ENCODE measurements at regions not wholly inside any gene's neighbourhood (a gene's known extent, or its start where the extent isn't known, plus 50 kb on each side); places are given as distances from the start of the nearest gene placed in this dataset.

- no peaks in the 10 kb centered on the region for H3K27me3 ChIP-seq (ENCODE audit: control insufficient read depth in 4 of 4, insufficient read depth in 4 of 4, low read length in 3 of 4)
- no peaks in the 10 kb centered on the region for H3K36me3 ChIP-seq (ENCODE audit: control insufficient read depth in 4 of 4, insufficient read depth in 3 of 4, low read depth in 1 of 4, low read length in 3 of 4)
- H3K4me1 ChIP-seq (ENCODE audit: control insufficient read depth in 4 of 4, insufficient read depth in 4 of 4, low read length in 3 of 4): no peaks in the 10 kb centered on the region
- 34% methylated on average over 1 of the region's 1 CpG for WGBS
- H3K9me3 ChIP-seq (ENCODE audit: control insufficient read depth in 4 of 4, low read length in 3 of 4): no peaks in the 10 kb centered on the region
- H3K4me3 ChIP-seq (ENCODE audit: low read depth in 1 of 3, low read length in 3 of 3): no peak overlapping the region
- no peak overlapping the region for H3K27ac ChIP-seq (ENCODE audit: low read depth in 1 of 2, low read length in 2 of 2)
- DNase-seq (ENCODE audit: low spot score): no peak
- TF ChIP-seq, protein P1, sequence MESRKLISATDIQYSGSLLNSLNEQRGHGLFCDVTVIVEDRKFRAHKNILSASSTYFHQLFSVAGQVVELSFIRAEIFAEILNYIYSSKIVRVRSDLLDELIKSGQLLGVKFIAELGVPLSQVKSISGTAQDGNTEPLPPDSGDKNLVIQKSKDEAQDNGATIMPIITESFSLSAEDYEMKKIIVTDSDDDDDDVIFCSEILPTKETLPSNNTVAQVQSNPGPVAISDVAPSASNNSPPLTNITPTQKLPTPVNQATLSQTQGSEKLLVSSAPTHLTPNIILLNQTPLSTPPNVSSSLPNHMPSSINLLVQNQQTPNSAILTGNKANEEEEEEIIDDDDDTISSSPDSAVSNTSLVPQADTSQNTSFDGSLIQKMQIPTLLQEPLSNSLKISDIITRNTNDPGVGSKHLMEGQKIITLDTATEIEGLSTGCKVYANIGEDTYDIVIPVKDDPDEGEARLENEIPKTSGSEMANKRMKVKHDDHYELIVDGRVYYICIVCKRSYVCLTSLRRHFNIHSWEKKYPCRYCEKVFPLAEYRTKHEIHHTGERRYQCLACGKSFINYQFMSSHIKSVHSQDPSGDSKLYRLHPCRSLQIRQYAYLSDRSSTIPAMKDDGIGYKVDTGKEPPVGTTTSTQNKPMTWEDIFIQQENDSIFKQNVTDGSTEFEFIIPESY (IDR thresholded peaks at IDR 0.05): no peak
- TF ChIP-seq YY1 (IDR thresholded peaks at IDR 0.05) (no peak), FOXA1 (IDR thresholded peaks at IDR 0.05) (no peak), JUND (IDR thresholded peaks at IDR 0.05) (no peak), NR2F2 (IDR thresholded peaks at IDR 0.05) (no peak), SP1 (IDR thresholded peaks at IDR 0.05) (no peak), FOXA2 (IDR thresholded peaks at IDR 0.05) (no peak), HNF4G (IDR thresholded peaks at IDR 0.05) (no peak), GABPA (IDR thresholded peaks at IDR 0.05 in 1 of 2, conservative IDR thresholded peaks at IDR 0.05 in 1 of 2) (no peak)
- TF ChIP-seq, protein P2, sequence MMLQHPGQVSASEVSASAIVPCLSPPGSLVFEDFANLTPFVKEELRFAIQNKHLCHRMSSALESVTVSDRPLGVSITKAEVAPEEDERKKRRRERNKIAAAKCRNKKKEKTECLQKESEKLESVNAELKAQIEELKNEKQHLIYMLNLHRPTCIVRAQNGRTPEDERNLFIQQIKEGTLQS (IDR thresholded peaks at IDR 0.05): no peak
- TF ChIP-seq, protein P3, sequence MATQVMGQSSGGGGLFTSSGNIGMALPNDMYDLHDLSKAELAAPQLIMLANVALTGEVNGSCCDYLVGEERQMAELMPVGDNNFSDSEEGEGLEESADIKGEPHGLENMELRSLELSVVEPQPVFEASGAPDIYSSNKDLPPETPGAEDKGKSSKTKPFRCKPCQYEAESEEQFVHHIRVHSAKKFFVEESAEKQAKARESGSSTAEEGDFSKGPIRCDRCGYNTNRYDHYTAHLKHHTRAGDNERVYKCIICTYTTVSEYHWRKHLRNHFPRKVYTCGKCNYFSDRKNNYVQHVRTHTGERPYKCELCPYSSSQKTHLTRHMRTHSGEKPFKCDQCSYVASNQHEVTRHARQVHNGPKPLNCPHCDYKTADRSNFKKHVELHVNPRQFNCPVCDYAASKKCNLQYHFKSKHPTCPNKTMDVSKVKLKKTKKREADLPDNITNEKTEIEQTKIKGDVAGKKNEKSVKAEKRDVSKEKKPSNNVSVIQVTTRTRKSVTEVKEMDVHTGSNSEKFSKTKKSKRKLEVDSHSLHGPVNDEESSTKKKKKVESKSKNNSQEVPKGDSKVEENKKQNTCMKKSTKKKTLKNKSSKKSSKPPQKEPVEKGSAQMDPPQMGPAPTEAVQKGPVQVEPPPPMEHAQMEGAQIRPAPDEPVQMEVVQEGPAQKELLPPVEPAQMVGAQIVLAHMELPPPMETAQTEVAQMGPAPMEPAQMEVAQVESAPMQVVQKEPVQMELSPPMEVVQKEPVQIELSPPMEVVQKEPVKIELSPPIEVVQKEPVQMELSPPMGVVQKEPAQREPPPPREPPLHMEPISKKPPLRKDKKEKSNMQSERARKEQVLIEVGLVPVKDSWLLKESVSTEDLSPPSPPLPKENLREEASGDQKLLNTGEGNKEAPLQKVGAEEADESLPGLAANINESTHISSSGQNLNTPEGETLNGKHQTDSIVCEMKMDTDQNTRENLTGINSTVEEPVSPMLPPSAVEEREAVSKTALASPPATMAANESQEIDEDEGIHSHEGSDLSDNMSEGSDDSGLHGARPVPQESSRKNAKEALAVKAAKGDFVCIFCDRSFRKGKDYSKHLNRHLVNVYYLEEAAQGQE (IDR thresholded peaks at IDR 0.05): no peak
- TF ChIP-seq, protein P4, sequence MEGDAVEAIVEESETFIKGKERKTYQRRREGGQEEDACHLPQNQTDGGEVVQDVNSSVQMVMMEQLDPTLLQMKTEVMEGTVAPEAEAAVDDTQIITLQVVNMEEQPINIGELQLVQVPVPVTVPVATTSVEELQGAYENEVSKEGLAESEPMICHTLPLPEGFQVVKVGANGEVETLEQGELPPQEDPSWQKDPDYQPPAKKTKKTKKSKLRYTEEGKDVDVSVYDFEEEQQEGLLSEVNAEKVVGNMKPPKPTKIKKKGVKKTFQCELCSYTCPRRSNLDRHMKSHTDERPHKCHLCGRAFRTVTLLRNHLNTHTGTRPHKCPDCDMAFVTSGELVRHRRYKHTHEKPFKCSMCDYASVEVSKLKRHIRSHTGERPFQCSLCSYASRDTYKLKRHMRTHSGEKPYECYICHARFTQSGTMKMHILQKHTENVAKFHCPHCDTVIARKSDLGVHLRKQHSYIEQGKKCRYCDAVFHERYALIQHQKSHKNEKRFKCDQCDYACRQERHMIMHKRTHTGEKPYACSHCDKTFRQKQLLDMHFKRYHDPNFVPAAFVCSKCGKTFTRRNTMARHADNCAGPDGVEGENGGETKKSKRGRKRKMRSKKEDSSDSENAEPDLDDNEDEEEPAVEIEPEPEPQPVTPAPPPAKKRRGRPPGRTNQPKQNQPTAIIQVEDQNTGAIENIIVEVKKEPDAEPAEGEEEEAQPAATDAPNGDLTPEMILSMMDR (IDR thresholded peaks at IDR 0.05; ENCODE audit: low read depth, low read length, missing input control): no peak
- H3K9ac ChIP-seq (ENCODE audit: low read depth in 1 of 2, low read length in 2 of 2): no peak overlapping the region
Observed at GRCh38 chr7:68478326-68478725, 1119.9 kb upstream of the AUTS2 start.

GRCh38 chr7:68482800-68483199, 1115.5 kb upstream of the AUTS2 start:
- Histone ChIP-seq H3K9me3 (ENCODE audit: control insufficient read depth in 4 of 4, low read length in 3 of 4) (no peaks in the 10 kb centered on the region), H3K27ac (ENCODE audit: low read depth in 1 of 2, low read length in 2 of 2) (no peak overlapping the region), H3K9ac (ENCODE audit: low read depth in 1 of 2, low read length in 2 of 2) (no peak overlapping the region), H3K4me1 (ENCODE audit: control insufficient read depth in 4 of 4, insufficient read depth in 4 of 4, low read length in 3 of 4) (no peaks in the 10 kb centered on the region), H3K27me3 (ENCODE audit: control insufficient read depth in 4 of 4, insufficient read depth in 4 of 4, low read length in 3 of 4) (peaks cover 0 to 2% (median 0%) of the 10 kb centered on the region in 4 donors), H3K4me3 (ENCODE audit: low read depth in 1 of 3, low read length in 3 of 3) (no peak overlapping the region), H3K36me3 (ENCODE audit: control insufficient read depth in 4 of 4, insufficient read depth in 3 of 4, low read depth in 1 of 4, low read length in 3 of 4) (no peaks in the 10 kb centered on the region)
- 81% methylated on average over 5 of the region's 5 CpGs for WGBS
- TF ChIP-seq JUND (IDR thresholded peaks at IDR 0.05): no peak
- no peak for TF ChIP-seq HNF4G (IDR thresholded peaks at IDR 0.05)
- DNase-seq (ENCODE audit: low spot score): no peak
